HG03045 (cell line): ENCODE measurements at regions not wholly inside any gene's neighbourhood (a gene's known extent, or its start where the extent isn't known, plus 50 kb on each side); places are given as distances from the start of the nearest gene placed in this dataset.
"Not testable (repeated sequence)": the region's sequence is repeated elsewhere in the genome, so short reads cannot be mapped to it uniquely, and the experiment has no call there.

Source experiments
- ATAC-seq: cut with Tn5 transposase; IDR thresholded peaks from one replicate; pipeline ENCODE4 v1.9.1; 2021; ENCODE audit warnings: mild to moderate bottlenecking, moderate library complexity; ENCODE audit not compliant: unreplicated experiment

- ATAC-seq, result no peak
Observed at GRCh38 chr14:92223025-92223424, 99.9 kb upstream of the SLC24A4 start.

- no peak for ATAC-seq
Observed at GRCh38 chr14:92224358-92224954, 98.5 kb upstream of the SLC24A4 start.

GRCh38 chr14:92225731-92226130 lies 97.2 kb upstream of the SLC24A4 start:
- no peak for ATAC-seq

GRCh38 chr14:92226166-92226565 lies 96.8 kb upstream of the SLC24A4 start:
- ATAC-seq, result not testable (repeated sequence)

GRCh38 chr14:92236243-92236900 lies 86.6 kb upstream of the SLC24A4 start:
- ATAC-seq, result no peak

GRCh38 chr14:92240658-92241057 lies 82.3 kb upstream of the SLC24A4 start:
- ATAC-seq, result no peak

DNA sequence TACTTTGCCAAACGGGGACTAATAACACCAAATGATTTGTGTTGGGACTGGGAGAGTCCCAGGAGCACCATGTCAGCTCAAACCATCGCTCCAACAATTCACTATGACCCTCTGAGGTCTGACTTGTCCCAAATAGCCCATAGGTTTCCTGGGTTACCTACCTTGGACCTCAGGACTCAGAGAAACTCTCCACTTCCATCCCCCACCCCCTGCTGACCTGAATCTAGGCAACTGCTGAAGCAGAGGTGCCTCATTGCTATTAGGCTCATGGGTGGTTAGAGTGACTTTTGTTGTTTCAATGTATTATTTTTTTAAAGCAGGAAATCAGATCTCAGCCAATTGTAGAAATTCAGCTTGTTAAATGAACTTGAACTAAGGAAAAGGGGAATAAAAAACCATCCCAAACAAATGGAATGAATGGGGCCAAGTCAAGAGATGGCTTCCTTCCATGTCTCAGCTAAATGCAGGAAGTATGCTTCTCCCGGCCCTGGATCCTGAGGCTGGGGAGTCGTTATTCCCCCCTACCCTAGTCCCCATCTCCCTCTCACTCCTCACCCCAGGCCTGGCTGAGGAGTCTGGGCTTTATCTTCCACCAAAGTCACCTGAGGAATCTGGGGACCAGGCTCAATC lies 80.9 kb upstream of the SLC24A4 start:
- no peak for ATAC-seq

DNA sequence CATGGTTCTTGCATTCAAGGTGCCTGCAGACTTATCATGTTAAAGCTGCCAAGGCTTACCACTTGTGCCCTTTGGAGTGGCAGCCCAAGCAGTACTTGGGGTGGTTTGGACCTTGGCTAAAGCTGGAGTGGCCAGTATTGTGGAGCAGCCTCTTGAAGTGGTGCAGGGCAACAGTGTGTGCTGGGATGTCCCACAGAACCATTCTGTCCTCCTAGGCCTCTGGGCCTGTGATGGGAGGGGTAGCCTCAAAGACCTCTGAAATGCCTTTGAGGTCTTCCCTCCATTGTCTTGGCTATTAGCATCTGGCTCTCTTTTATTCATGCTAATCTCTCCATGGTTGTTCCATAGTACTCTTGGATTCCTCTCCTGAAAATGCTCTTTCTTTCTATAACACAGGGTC lies 78.2 kb upstream of the SLC24A4 start:
- no peak for ATAC-seq

DNA sequence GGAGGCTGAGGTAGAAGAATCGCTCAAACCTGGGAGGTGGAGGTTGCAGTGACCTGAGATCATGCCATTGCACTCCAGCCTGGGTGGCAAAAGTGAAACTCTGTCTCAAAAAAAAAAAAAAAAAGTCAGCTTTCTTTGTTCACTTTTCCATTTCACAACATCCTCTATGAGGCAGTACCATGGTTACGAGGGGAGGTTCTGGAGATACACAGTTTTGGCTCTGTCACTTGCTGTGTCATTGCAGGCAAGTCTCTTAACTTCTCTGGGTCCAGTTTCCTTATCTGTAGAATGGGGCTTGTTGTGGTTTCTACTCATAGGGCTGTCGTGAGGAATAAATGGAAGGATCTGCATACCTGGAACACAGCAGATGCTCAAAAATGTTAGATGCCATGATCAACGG lies 75.6 kb upstream of the SLC24A4 start:
- ATAC-seq, result no peak

GRCh38 chr14:92247947-92248346 lies 75.0 kb upstream of the SLC24A4 start:
- no peak for ATAC-seq

DNA sequence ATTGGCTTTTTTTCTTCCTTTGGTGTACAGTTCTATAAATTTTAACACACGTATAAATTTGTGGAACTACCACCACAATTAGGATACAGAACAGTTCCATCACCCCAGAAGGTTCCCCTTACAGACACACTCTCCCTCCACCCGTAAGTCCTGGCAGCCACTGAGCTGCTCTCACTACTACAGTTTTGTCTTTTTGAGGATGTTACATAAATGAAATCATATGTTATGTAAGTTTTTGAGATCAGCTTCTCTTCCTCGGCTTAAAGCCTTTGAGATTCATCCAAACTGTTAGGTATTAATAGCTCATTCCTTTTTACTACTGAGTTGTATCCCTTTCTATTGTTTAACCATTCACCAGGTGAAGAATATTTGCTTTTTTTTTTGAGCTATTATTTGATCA lies 74.3 kb upstream of the SLC24A4 start:
- ATAC-seq, result no peak

- not testable (repeated sequence) for ATAC-seq
Observed at GRCh38 chr14:92250366-92250765, 72.6 kb upstream of the SLC24A4 start.

DNA sequence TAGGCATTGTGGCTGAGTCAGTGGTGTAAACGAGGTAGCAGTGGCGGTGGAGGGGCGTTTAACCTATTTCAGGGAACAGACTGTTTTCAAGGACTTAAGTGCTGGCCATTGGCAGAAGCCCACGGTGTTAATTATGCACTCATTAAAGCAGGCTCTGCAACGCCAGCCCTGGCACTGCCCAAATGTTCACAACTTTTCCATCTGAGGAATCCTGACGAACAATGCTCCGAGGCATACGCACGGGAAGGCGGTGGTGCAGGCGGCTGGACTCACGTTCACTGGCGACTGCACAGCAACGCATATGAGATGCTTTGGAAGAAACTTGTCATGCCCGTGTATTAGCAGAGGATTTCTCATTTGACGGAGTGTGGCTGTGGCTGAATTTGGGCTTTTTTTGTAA lies 70.6 kb upstream of the SLC24A4 start:
- ATAC-seq, result no peak

DNA sequence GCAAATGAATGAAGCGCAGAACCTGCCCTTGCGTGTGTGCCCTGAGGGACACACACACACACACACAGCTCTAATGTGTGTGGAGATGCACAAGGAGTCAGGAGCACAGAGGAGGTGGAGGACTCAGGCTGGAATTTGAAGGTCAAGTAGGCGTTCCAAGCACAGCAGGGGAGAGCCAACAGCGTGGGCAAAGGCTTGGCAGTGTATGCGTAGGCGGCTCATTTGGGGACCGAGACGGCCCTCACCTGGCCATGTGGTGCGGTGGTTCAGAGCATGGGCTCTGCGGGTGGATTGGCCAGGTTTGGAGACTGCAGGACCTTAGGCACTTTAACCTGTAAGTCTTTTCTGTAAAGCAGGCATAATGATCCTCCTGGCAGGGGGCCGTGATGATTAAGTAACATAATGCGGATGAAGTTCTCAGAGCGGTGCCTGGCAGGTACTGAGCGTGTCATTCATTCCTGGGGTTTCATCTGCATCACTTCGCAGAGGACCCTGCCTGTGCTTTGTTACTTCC lies 69.5 kb upstream of the SLC24A4 start:
- ATAC-seq, result no peak

GRCh38 chr14:92254786-92255185 lies 68.2 kb upstream of the SLC24A4 start:
- ATAC-seq, result no peak

- ATAC-seq, result no peak
Observed at GRCh38 chr14:92258934-92259333, 64.0 kb upstream of the SLC24A4 start.

DNA sequence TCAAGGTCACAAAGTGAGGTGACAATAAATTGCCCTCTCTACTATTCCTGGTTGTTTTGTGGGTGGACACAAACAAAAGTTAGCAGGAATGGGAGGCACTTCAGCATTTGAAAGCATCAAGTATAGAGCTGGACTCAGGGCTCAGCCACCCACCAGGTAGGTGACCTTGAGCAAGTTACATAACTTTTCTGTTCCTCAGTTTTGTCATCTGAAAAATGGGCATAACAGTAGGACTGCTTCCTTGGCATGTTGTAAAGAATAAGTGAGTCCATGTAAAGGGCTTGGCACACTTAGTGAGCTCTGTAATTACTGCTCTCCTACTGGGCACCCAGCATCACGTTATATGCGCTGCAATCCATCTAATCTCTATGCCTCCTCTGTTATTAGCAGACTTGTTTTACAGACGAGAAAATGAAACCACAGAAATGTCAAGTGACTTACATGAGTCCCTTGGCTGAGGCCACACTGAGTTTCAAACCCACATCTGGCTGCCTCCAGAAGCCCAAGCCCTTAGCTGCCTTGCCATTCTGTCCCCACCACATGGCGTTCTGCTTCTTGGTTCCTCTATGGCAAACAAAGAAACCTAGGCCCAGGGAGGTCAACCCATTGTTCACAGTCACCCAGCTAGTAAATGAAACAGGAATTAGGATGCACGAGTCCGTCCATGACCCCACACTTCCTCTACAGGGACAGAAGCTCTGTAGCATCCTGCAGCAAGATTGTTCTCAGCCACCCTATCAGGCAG lies 63.2 kb upstream of the SLC24A4 start:
- ATAC-seq, result peak; percentile 64

- no peak for ATAC-seq
Observed at GRCh38 chr14:92263681-92264080, 59.3 kb upstream of the SLC24A4 start.

GRCh38 chr14:92264195-92264594 lies 58.8 kb upstream of the SLC24A4 start:
- ATAC-seq, result no peak

- ATAC-seq, result no peak
Observed at GRCh38 chr14:92266216-92266615, 56.7 kb upstream of the SLC24A4 start.
